ENCODE measurements at regions not wholly inside any gene's neighbourhood (a gene's known extent, or its start where the extent isn't known, plus 50 kb on each side); places are given as distances from the start of the nearest gene placed in this dataset.
"Not testable (repeated sequence)": the region's sequence is repeated elsewhere in the genome, so short reads cannot be mapped to it uniquely, and the experiment has no call there.

DNA sequence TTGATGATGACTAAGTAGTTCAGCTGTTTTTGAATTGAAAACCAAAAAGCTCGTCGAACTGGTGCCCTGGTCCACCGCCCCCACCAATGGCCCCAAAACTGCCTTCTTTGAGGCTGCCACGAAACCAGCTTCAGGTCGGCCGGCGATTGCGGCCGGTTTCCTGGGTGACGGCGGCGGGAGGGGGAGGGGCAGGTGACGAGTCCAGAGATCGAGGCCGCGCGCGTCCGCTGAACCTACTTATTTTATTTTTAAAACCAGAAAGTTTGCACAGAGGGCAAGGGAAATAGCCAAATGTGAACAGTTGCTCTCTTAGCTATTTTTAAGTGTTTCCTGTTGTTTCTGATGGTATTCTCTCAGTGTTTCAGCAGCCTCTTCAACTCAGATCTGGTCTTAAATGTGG lies 120.8 kb upstream of the ARMCX2 start:
- not testable (repeated sequence) for TF ChIP-seq RAD21 (conservative IDR thresholded peaks at IDR 0.05); EP300 (conservative IDR thresholded peaks at IDR 0.05; ENCODE audit: poor library complexity, severe bottlenecking); SMC3 (conservative IDR thresholded peaks at IDR 0.05; ENCODE audit: poor library complexity); EZH2 (IDR thresholded peaks at IDR 0.05; ENCODE audit: borderline replicate concordance, insufficient read depth, low read length, poor library complexity, severe bottlenecking)
